ENCODE measurements at regions not wholly inside any gene's neighbourhood (a gene's known extent, or its start where the extent isn't known, plus 50 kb on each side); places are given as distances from the start of the nearest gene placed in this dataset.
"Not testable (repeated sequence)": the region's sequence is repeated elsewhere in the genome, so short reads cannot be mapped to it uniquely, and the experiment has no call there.

DNA sequence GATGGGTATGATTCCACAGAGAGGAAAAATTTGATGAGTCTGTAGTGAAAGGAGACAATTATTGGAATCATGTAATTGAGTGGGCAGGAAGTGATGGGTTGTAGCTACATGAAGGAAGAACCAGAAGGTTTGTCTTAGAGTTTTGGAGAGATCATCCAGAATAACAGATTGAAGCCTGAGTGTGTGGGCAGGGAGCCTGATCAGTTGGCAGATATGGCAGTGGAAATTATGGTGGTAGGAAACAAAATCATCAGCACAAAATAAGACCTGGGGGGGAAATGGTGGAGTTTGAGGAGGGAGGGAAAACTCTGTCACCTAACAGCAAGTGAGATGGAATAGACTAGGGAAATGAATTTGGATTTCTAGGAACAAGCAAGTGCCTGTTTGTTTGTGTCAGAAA, 606.6 kb upstream of the MAP3K7 start:
- DNase-seq (ENCODE audit: low spot score): no peak

DNA sequence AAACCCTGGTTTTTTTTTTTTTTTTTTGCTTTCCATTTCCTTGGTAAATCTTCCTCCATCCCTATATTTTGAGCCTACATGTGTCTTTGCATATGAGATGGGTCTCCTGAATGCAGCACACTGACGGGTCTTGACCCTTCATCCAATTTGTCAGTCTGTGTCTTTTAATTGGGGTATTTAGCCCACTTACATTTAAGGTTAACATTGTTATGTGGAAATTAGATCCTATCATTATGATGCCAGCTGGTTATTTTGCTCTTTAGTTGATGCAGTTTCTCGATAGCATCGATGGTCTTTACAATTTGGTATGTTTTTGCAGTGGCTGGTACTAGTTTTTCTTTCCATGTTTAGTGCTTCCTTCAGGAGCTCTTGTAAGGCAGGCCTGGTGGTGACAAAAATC, 603.2 kb upstream of the MAP3K7 start:
- DNase-seq (ENCODE audit: low spot score): not testable (repeated sequence)

DNA sequence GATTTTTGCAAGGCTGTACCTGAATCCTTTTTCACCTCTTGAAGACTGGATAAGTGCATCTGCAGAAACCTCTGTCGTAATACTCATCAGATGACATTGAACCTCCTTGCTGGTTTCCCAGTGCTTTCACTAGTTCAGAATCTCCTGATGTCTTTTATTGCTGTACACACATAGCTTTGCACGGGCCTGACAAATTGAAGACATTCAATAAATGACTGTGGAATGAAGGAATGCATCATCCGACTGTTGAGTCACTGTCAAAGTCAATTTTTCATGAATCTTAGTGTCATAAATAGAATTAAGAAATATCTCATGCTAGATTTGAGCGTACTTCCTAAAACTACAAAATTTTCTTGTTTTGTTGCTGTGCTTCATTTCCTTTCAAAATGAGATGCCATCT, 598.2 kb upstream of the MAP3K7 start:
- DNase-seq (ENCODE audit: low spot score): no peak

DNA sequence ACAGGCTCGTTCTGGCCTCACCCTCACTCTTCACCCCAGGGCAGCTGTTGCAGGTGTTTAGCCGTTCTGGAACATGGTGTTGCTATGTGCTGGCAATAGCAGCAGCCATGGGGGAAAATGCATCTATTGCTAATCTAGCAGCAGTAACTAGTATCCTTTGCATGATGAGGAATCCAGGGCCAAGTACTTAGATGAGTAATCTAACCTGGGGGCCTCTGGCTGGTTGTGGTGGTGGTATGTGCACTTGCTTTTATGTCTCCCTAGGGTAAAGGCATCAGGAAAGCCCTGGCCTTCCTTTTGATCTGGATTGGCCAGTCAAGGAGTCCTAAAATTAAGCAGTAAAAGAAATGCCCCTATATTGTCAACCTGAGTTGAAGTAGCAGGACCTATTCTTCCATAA, 594.5 kb upstream of the MAP3K7 start:
- no peak for DNase-seq (ENCODE audit: low spot score)

DNA sequence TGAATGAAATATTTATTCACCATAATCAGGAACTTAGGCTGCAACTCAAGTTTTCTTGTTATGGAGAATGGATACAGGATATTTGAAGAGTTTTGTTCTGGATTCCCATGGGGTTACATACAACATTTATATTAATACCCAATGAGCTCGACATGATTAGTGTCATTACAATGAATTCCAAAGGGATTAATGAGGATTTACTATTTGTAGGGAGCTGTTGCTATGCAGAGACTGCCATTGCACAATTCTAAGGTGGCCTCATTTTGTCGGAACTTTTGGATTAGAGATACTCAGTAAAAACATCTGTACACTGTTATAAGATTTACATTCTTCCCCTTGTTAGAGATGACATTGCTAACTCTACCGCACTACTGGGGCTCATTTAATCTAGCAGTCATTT, 586.8 kb upstream of the MAP3K7 start:
- DNase-seq (ENCODE audit: low spot score): no peak

DNA sequence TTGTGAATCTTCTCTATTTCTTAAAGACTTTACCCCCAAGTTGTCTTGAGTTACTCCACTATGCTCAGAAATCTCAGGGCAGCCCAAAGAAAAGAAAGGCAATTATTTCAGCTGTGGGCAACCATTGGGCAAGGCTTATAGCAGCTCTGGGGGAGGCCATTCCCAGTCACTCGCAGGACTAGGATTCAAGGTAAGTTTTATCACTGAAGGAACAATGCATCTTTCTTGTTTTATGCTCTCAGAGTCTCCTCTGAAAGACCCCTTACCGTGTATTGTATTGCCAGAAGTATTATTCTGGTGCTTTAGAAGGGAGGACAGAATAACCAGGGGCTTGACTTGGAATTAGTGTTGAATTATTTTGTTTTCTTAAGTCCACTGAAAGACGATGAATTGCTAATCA, 586.3 kb upstream of the MAP3K7 start:
- no peak for DNase-seq (ENCODE audit: low spot score)

DNA sequence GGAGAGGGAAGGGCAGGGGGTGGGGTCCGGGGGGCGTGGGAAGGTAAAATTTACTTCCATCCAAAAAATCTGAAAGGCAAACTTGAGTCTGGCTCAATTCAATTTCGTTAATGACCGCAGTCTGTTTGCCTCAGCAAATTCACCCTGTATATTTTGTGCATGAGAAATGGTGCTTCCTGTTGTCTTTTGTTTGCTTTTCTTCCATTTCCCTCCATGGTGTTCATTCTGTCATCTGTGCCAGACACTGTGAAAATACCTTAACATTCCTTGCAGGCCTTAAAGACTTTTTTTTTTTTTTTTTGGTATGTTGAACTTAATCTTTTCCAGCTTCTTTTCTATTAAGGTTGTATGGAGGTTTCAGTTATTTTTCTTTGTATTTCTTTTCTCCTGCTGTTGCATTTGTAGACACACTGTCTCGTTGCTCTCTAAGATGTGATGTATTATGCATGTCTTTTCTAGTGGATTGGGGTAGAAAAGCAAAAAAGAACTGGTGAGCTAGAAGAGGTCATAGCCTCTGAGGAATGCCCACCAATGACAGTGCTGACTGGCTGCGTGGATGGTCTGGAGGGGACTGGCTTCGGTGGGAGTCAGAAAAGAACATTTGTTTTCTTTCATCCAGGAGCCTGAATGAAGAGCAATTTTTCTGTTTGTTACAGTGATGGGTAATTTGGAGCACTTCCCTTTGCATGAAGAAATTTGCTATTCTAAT, 585.0 kb upstream of the MAP3K7 start:
- no peak for DNase-seq (ENCODE audit: low spot score)

DNA sequence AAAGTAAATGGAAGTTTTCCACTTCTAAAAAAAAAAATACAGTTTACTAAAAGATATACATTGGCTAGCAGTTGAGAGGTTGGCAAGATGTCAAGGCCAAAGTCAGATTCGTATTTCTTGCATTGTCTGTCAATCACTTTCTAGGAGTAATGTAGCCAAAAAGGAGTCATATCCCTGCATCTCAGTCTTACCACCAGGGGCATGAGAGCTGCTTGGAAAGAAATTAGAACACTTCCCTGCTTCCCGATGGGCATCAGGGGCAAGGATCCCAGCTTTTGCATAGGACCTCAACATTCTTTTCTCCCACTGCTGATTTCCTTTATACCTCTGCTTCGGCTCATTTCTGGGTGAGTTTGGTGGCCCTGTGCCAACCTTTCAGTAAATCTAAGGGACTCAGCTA, 581.0 kb upstream of the MAP3K7 start:
- no peak for DNase-seq (ENCODE audit: low spot score)

DNA sequence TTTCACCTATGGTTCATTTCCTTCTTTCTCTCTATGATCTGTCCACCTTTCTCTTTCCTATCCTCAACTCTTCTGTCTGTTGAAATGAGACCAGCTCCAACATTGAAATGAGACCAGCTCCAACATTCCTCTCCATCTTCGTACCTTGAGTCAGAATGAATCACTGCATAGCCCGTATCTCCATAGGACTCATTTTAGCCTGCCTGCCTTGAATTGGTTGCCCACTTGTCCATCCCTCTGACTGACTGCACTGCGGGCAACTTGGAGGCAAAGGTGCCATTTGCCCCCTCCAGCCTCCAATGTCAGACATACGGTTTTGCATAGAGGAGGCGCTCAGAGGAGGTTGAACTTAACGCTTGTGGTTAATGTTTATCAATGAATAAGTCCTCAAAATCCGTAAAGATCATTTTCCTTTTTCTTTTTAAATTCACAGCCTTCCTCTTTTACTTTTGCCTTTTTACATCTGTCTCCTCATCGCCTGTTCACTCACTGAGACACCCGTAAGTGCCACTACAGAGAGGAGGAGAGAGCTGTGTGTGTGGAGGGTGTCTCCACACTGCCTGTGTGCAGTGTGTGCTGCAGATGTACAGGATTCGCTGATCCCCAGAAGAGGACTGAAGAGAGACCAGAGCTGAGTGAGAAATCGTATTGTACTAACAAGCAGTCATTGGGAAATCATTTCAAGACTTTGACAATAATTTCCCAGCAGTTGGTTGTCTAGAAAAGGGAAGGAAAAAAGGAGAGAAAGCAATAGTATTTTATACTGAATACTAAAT, 579.6 kb upstream of the MAP3K7 start:
- DNase-seq (ENCODE audit: low spot score): no peak

DNA sequence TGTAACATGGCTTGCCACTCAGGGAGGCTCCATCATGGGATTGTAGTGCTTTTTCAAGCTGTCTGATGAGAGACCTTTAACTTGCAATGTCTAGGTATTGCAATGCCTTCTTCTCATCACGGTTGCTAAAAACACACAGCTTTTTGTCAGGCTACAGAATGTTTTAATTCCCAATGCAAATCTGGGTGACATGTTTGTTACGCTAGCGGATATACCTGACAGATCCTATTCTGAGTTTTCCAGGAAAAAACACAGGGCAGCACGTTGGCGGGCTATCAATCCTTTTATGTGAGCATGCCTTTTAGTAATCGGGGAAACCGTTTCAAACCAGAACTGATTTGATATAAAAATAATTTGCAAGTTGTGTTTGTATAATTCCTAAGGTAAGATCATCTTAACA, 577.2 kb upstream of the MAP3K7 start:
- DNase-seq (ENCODE audit: low spot score): no peak

DNA sequence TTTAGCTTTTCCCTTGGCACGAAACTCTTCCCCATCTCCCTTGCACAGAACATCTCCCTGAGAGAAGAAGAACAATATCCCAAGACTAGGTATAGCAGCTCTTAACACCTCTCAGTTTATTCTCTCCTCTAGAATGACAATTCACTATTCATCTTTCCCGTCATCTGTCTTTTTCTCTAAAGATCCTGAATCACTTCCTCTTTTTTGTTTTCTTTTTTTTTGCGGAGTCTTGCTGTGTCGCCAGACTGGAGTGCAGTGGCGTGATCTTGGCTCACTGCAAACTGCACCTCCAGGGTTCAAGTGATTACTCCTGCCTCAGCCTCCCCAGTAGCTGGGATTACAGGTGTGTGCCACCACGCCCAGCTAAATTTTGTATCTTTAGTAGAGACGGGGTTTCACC, 574.4 kb upstream of the MAP3K7 start:
- no peak for DNase-seq (ENCODE audit: low spot score)

DNA sequence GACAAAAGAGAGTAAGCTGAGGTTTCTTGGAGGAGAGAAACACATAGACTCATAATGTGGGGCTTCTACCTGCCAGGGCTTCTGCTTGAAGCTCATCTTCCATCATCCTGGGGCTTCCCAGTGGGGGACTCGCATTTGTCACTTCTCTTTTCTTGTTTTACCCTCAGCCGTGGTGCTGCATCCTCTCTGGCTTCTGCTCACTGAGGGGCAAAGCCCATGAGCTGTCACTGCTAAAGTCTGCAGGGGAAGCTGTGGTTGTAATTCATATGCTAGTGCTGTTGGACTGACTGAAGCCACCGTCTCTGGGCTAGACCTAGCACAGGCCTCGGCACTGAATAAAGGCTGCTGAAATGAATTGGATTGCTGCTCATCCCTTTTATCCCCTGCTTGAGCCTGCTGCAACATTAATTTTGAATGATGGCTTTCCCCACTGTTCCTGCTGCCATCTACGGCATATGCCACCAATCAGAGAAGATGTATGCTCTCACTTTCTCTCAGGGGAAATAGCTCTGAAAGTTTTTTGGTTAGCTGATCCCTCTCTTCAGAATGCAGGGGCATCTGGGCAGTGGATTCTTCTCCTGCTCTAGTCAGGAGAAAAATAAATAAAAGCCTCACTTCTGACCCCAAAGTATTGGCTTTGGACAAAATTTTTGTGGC, 568.4 kb upstream of the MAP3K7 start:
- DNase-seq (ENCODE audit: low spot score): no peak

DNA sequence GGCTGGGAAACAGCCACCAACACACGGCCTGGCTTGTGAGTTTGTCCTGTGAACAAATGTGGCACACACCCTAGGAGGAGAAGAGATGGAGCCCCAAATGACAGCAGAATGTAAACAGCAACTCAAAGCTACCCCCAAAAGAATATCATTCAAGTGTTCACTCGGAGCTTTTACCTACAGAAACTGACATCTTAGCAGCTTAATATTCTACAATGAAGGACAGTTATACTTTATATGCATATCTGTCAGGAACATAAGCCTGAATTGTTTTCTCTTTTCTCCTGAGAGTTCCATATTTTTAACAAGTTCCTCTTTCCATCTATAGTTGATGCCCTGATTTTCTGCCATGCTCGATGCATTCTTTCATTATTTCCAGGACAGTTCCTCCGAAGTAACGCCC, 566.0 kb upstream of the MAP3K7 start:
- no peak for DNase-seq (ENCODE audit: low spot score)

DNA sequence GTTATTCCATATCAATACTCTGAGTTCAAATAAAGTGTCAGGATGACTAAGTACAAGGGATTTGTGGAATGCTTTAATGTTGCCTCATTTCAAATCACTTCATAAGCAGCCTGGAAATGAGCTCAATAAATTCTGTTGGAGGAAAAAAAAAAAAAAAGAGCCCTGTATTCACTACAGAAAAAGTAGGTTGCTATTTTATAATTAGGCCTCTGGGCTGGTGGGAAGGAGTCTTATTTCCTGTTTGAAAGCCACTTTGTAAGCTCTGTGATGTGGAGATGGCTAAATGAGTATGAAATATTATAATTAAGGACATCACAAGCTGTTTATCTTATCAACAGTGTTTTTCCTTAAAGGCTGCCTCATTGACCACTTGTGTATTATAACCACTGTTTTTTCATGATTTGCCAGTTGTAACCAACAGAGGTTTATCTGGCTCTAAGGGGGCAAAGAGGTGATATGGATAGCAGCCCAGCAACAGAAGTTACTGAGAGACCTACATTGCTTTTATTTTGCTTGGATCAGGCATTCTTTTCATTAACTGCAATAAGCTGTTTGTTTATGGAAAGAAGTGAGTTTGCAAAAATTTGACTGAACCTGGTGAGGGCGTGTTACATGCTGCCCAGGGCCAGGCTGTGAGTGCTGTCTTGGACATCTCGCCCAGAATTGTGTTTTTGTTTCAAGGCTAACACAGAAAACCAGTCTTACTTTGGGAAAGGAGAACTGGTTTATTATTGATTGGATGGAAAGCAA, 563.3 kb upstream of the MAP3K7 start:
- no peak for DNase-seq (ENCODE audit: low spot score)

DNA sequence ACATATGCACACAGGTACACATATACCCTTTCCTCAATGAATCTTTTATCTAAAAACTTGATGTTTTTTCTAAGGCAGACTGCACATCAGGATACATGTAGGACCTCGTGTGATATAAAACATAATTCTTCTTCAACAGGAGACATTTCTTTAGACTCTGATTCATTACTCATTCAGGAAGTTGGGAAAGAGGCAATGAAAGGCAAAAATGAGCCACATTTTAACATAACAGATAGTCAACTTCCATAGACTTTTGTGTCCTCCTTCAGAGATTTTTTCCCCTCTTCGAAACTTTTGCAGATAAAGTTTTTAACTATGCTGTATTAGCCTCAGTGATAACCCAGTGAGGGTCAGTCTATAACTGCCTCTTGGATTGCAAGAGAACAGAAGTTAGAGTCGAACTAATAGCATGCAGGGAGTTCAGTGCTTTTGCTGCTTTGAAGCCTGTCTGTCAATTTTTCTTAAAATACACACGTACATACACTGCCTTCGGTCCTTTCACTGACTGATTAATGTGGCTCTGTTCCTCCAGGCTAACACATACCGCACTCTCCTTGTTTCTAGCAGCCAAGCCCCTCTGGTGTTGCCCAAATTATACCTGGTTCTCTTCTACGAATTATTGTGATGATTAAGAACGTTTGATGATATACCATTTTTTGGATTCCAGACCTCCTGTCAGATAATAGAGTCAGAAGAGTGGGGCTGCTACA, 562.5 kb upstream of the MAP3K7 start:
- DNase-seq (ENCODE audit: low spot score): no peak

DNA sequence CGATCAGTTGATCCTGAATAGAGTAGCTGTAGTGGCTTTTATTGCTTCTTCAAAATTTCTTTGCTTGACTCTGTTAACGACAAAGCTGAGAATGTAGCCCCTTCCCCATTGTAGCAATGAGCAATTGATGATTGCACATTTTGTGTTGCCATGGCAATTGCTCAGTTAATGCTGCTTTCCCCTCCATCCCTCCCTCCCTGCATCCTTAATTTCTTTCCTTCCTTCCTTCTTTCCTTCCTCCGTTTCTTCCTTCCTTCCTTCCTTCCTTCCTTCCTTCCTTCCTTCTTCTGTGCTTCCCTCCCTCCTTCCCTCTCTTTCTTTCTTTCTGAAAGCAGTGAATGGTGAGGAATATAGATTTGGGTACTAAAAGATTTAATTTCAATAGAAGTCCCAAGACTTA, 557.3 kb upstream of the MAP3K7 start:
- DNase-seq (ENCODE audit: low spot score): no peak

DNA sequence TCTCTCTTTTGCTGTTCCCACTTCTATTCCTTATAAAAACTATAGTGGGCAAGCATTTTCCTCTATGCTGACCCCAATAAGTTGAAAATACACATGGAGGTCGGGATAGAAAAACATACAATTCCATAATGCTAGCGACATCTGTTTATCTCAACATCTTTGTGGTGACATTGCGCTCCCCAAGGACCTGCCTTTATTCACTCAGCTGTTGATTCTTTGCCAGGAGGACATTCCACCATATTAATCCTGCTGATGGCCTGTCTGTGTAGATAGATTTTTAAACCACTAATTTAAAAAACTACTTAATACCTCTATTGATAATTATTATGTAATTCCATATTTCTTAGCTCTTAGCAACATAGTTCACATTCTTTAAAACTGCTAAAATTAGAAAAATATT, 555.3 kb upstream of the MAP3K7 start:
- no peak for DNase-seq (ENCODE audit: low spot score)

DNA sequence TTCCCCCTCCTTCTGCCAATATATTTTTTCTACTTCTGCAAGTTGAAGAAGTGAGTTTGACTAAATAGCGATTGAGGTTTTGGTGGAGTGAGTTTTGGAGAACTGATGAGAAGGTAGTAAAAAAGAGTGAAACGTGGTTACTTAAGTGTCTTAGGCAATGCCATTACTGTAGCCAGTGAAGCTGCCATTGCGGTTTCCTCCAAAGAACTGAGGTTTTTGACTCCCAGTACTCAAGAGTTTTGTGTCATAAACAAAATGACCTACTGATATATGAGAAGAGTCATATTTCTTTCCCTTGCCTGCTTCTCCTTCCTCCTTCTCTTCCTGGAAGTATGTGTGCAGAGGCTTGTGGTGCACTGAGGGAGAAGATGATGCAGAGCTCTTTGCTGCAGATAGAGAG, 554.5 kb upstream of the MAP3K7 start:
- DNase-seq (ENCODE audit: low spot score): no peak

DNA sequence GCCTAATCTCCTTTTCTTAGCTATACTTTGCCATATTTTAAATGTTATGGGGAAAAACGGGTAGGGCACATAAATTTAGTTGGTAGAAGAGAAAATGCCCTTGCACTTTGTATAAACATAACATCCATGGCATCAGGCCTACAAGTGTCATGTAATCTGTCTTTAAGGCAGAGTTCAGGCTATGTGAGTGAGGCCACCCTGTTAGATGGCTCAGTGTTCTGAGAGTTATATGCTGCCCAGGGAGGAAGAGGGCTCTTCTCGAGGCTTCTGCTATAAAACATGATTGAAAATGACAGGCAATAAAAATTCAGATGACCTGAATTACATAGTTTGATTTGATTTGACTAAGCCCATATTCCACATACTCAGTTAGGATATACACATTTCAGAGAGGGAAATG, 553.6 kb upstream of the MAP3K7 start:
- DNase-seq (ENCODE audit: low spot score): no peak

DNA sequence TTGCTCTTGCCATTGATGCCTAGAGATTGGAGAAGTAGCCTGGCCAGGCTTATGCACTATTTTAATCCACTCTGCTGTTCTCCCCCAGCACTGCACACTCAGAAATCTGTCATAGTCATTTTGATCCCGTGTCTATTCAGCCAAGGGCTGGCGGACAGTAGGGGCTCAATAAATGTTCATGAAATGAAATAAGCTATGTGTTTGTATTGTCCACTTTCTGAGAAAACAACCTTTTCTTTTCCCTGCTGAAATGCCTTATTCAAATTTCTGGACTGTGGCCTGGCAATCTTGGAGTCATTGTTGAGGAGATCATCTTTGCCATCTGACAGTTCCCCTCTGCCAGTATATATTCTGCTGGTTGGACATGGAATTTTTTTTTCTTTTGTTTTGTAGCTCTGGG, 550.4 kb upstream of the MAP3K7 start:
- no peak for DNase-seq (ENCODE audit: low spot score)

DNA sequence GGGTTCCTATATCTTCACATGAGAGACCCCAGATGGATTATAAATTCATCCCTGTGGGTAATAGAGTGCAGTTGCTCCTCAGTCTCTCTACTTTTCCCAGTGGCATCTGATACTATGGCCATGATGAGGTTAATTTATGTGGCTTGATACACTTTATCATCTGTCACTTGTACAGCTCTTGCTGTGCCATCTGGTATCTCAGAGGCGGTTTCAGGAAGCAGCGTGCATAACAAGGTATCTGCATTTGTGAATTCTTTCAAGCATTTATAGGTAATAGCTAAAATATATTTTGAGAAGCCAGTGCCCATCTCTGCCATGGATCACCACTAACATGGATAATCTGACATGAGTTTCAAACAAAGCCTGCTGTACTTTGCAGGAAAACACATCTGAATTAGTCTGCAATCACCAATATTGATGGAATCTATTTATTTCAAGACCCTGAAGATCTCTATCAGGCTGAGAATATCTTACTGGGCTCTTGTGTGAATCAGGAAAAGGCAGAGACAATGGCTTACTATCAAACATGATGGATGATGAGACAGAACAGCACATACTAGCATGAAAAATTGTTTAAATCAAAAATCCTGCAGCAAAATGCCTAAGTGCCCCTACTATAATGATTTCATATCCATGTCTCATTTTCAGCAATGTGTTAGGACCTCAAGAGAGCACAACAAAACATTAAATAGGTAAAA, 548.7 kb upstream of the MAP3K7 start:
- no peak for DNase-seq (ENCODE audit: low spot score)

Data from HuH-7 (cell line).